Omental fat pad (tissue), 3 donors: ENCODE measurements at regions not wholly inside any gene's neighbourhood (a gene's known extent, or its start where the extent isn't known, plus 50 kb on each side); places are given as distances from the start of the nearest gene placed in this dataset.

ENCODE experiments used
- ATAC-seq: fragments of 150-250 bp; one replicate; pipeline ENCODE4 v1.9.1; 2016; ENCODE audit warnings: mild to moderate bottlenecking, moderate library complexity; ENCODE audit not compliant: low FRiP score
- DNase-seq: peaks from one replicate; pipeline ENCODE4 v3.0.0-alpha.2; 2019; ENCODE audit warnings: low spot score
- TF ChIP-seq, protein P1 (sequence below), 3 donors: fragments of 450-650 bp; IDR thresholded peaks; one replicate each; pipeline ENCODE4 v1.5.1; 2016 to 2017; ENCODE audit warnings: antibody characterized with exemption in 3 of 3, mild to moderate bottlenecking in 3 of 3, moderate library complexity in 2 of 3

DNA sequence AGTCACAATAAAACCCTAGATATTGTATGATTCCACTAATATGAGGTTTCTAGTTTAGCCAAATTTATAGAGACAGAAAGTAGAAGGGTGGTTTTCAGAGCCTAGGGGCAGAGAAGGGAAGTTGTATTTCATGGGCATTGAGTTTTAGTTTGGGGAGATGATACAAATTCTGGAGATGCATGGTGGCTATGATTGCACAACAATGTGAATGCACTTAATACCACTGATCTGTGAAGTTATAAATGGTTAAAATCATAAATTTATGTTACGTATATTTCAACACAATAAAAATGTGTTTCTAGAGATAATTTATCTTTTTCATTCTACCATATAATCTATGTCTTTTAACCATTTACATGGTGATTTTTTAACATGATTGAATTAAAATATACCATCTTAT is 779.3 kb upstream of the BRINP3 start:
- DNase-seq (no peak), ATAC-seq (no peak)
- TF ChIP-seq, protein P1, sequence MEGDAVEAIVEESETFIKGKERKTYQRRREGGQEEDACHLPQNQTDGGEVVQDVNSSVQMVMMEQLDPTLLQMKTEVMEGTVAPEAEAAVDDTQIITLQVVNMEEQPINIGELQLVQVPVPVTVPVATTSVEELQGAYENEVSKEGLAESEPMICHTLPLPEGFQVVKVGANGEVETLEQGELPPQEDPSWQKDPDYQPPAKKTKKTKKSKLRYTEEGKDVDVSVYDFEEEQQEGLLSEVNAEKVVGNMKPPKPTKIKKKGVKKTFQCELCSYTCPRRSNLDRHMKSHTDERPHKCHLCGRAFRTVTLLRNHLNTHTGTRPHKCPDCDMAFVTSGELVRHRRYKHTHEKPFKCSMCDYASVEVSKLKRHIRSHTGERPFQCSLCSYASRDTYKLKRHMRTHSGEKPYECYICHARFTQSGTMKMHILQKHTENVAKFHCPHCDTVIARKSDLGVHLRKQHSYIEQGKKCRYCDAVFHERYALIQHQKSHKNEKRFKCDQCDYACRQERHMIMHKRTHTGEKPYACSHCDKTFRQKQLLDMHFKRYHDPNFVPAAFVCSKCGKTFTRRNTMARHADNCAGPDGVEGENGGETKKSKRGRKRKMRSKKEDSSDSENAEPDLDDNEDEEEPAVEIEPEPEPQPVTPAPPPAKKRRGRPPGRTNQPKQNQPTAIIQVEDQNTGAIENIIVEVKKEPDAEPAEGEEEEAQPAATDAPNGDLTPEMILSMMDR (IDR thresholded peaks at IDR 0.05) = no peak

DNA sequence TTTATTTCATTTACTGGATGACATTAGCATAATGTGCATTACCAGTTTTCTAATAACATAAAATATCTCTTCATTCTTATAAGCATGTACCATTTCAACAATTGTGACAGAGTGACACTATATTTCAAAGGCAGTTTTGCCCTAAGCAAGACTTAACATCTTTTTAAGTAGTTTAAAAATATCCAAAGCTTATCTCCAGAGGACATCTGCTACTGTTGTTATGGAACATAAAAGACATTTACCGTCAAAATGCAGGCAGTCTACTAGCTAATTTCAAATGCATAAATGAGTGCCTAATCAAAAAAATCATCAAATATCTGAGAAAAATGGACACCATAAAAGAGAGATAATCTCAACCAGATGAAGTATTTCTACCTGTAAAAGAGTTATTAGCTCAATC is 782.4 kb upstream of the BRINP3 start:
- TF ChIP-seq, protein P1 (IDR thresholded peaks at IDR 0.05) = no peak
- no peak for DNase-seq
- ATAC-seq = no peak

- TF ChIP-seq, protein P1 (IDR thresholded peaks at IDR 0.05) = no peak
- DNase-seq (no peak), ATAC-seq (no peak)
Observed at GRCh38 chr1:191261111-191261510, 783.4 kb upstream of the BRINP3 start.

GRCh38 chr1:191279266-191279800 is 801.7 kb upstream of the BRINP3 start:
- TF ChIP-seq, protein P1 (IDR thresholded peaks at IDR 0.05) = no peak
- ATAC-seq (no peak), DNase-seq (no peak)

DNA sequence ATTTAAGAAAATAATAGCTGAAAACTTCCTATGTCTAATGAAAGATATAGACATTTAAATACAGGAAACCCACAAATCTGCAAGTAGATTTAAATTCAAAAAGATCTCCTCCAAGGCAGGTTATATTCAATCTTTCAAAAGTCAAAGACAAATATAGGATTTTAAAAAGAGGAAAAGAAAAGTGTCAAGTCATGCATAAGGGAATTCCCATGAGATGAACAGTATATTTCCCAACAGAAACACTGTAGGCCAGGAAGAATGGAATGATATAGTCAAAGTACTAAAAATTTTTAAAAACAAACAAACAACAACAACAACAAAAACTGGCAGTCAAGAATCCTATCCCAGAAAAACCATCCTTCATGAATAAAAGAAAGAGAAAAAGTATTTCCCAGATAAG is 806.5 kb upstream of the BRINP3 start:
- TF ChIP-seq, protein P1 (IDR thresholded peaks at IDR 0.05) = no peak
- no peak for DNase-seq

DNA sequence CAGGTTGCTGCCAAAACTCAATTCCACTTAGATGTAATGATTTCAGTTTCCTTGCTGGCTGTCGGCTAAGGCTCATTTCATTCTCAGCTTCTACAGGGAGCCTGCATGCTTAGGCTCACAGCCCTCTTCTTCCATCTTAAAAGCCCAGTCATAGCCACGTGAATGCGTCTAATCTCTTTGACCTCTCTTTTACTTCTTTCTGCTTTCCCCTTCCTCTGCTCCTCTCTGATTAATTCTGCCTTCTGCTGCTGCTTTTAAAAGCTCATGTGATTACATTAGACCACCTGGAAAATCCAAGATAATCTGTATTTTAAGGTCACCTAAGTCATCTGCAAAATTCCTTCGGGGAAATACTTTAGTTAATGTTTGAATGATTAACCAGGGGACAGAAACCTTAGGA is 812.8 kb upstream of the BRINP3 start:
- no peak for DNase-seq
- TF ChIP-seq, protein P1 (IDR thresholded peaks at IDR 0.05) = no peak
- no peak for ATAC-seq

More for the DNA sequence above, 806.5 kb upstream of the BRINP3 start:
- no peak for ATAC-seq

- TF ChIP-seq, protein P1 (IDR thresholded peaks at IDR 0.05) = no peak
- DNase-seq = no peak
- ATAC-seq = no peak
Observed at GRCh38 chr1:191305370-191305769, 827.7 kb upstream of the BRINP3 start.
